PFSK-1 (cell line): ENCODE measurements at regions not wholly inside any gene's neighbourhood (a gene's known extent, or its start where the extent isn't known, plus 50 kb on each side); places are given as distances from the start of the nearest gene placed in this dataset.

Source experiments
- REST ChIP-seq, 2 experiments: IDR thresholded peaks; 2 replicates each; pipeline versions ENCODE4 v1.6.1 to v1.8.0; 2011 to 2012; ENCODE audit warnings: low read depth in 2 of 2, low read length in 2 of 2, control low read depth in 1 of 2, inconsistent platforms in 1 of 2, mild to moderate bottlenecking in 1 of 2, moderate library complexity in 1 of 2; ENCODE audit not compliant: insufficient read depth in 1 of 2
- SIN3A ChIP-seq: IDR thresholded peaks from 2 replicates; pipeline ENCODE4 v1.6.1; 2012; ENCODE audit warnings: mild to moderate bottlenecking, low read length, moderate library complexity, borderline replicate concordance; ENCODE audit not compliant: insufficient read depth
- TAF1 ChIP-seq: IDR thresholded peaks from 2 replicates; pipeline ENCODE4 v1.6.1; 2012; ENCODE audit warnings: low read length, control low read depth, borderline replicate concordance; ENCODE audit not compliant: insufficient read depth

GRCh38 chr11:120044011-120044675, 93.8 kb downstream of the TRIM29 start:
- TF ChIP-seq REST (IDR thresholded peaks at IDR 0.05; ENCODE audit: insufficient read depth in 1 of 2, low read depth in 2 of 2, low read length in 2 of 2) (no peak), TAF1 (no peak), SIN3A (no peak)
